NT2/D1 (cell line): ENCODE measurements at regions not wholly inside any gene's neighbourhood (a gene's known extent, or its start where the extent isn't known, plus 50 kb on each side); places are given as distances from the start of the nearest gene placed in this dataset.

Source experiments
- DNase-seq: peaks from one replicate; pipeline ENCODE4 v3.0.0-alpha.2; 2011; ENCODE audit warnings: low read depth, low spot score
- H3K27me3 ChIP-seq: 2 replicates; pipeline ENCODE4 v1.6.0; 2011; ENCODE audit warnings: mild to moderate bottlenecking; ENCODE audit not compliant: insufficient read length, insufficient read depth
- H3K36me3 ChIP-seq: 2 replicates; pipeline ENCODE4 v1.6.1; 2011; ENCODE audit warnings: mild to moderate bottlenecking, low read length, mixed read lengths; ENCODE audit not compliant: insufficient read depth, insufficient read length
- H3K4me1 ChIP-seq: 2 replicates; pipeline ENCODE4 v1.5.1; 2011; ENCODE audit not compliant: insufficient read depth, insufficient read length
- H3K4me3 ChIP-seq: 2 replicates; pipeline ENCODE4 v1.5.1; 2011; ENCODE audit warnings: low read depth; ENCODE audit not compliant: insufficient read length
- H3K9ac ChIP-seq: 2 replicates; pipeline ENCODE4 v1.6.0; 2011; ENCODE audit warnings: low read depth; ENCODE audit not compliant: insufficient read length
- H3K9me3 ChIP-seq: 2 replicates; pipeline ENCODE4 v1.5.1; 2011; ENCODE audit warnings: mild to moderate bottlenecking, low read length; ENCODE audit not compliant: insufficient read depth
- SUZ12 ChIP-seq: IDR thresholded peaks from 2 replicates; pipeline ENCODE4 v1.6.1; 2011; ENCODE audit not compliant: insufficient read length, insufficient read depth; ENCODE audit errors: extremely low read depth
- YY1 ChIP-seq: IDR thresholded peaks from 2 replicates; pipeline ENCODE4 v1.6.1; 2011; ENCODE audit not compliant: insufficient read length, insufficient read depth
- ZNF274 ChIP-seq: IDR thresholded peaks from 2 replicates; pipeline ENCODE4 v1.6.1; 2011; ENCODE audit warnings: mild to moderate bottlenecking, low read depth, low read length

GRCh38 chr3:154887869-154888268, 192.2 kb upstream of the MME start:
- H3K4me1 ChIP-seq, result no peaks in the 10 kb centered on the region
- H3K9me3 ChIP-seq, result peaks cover 4% of the 10 kb centered on the region; the same call in 1 of the 2 replicates
- no peak for TF ChIP-seq ZNF274
- no peak for TF ChIP-seq YY1
- TF ChIP-seq SUZ12, result no peak
- DNase-seq, result no peak
- no peaks in the 10 kb centered on the region for H3K27me3 ChIP-seq
- no peak overlapping the region for H3K9ac ChIP-seq
- H3K4me3 ChIP-seq, result no peak overlapping the region
- no peaks in the 10 kb centered on the region for H3K36me3 ChIP-seq

- TF ChIP-seq ZNF274 (no peak), YY1 (no peak), SUZ12 (no peak)
Measured at GRCh38 chr3:154886437-154886836, 193.7 kb upstream of the MME start.

GRCh38 chr3:154885418-154885817, 194.7 kb upstream of the MME start:
- Histone ChIP-seq H3K9me3 (peaks cover 4% of the 10 kb centered on the region; the same call in 1 of the 2 replicates), H3K4me3 (no peak overlapping the region), H3K9ac (no peak overlapping the region), H3K4me1 (no peaks in the 10 kb centered on the region), H3K36me3 (no peaks in the 10 kb centered on the region), H3K27me3 (no peaks in the 10 kb centered on the region)
- no peak for TF ChIP-seq YY1
- no peak for TF ChIP-seq ZNF274
- no peak for TF ChIP-seq SUZ12
- DNase-seq, result no peak

More at GRCh38 chr3:154886437-154886836, 193.7 kb upstream of the MME start:
- no peaks in the 10 kb centered on the region for H3K4me1 ChIP-seq
- no peaks in the 10 kb centered on the region for H3K36me3 ChIP-seq
- no peaks in the 10 kb centered on the region for H3K27me3 ChIP-seq
- peaks cover 4% of the 10 kb centered on the region; the same call in 1 of the 2 replicates for H3K9me3 ChIP-seq
- no peak for DNase-seq
- H3K4me3 ChIP-seq, result no peak overlapping the region
- H3K9ac ChIP-seq, result no peak overlapping the region

DNA sequence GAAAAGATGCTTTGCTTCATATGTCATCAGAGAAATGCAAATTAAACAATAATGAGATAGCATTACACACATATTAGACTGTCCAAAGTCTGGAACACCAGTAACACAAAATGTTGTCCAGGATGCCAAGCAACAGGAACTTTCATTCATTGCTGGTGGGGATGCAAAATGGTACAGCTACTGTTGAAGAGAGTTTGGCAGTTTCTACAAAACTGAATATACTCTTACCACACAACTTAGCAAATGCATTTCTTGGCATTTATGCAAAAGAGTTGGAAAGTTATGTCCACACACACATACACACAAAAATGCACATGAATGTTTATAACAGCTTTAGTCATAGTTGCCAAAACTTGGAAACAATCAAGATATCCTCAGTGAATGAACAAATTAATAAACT, 195.2 kb upstream of the MME start:
- TF ChIP-seq YY1, result no peak
- no peak for TF ChIP-seq SUZ12
- TF ChIP-seq ZNF274, result no peak
- Histone ChIP-seq H3K4me1 (no peaks in the 10 kb centered on the region), H3K9ac (no peak overlapping the region), H3K27me3 (no peaks in the 10 kb centered on the region), H3K36me3 (no peaks in the 10 kb centered on the region), H3K4me3 (no peak overlapping the region), H3K9me3 (peaks cover 4% of the 10 kb centered on the region; the same call in 1 of the 2 replicates)
- no peak for DNase-seq

DNA sequence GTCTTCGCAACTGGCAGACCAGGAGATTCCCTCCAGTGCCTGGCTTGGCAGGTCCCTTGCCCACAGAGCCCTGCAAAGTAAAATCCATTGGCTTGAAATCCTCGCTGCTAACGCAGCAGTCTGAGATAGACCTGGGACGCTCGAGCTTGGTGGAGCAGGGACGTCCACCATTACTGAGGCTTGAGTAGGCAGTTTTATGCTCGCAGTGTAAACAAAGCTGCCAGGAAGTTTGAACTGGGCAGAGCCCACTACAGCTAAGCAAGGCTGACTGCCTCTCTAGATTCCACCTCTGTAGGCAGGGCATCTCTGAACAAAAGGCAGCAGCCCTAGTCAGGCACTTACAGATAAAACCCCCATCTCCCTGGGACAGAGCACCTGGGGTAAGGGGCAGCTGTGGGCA, 205.0 kb upstream of the MME start:
- TF ChIP-seq SUZ12 (no peak), YY1 (no peak), ZNF274 (no peak)
- Histone ChIP-seq H3K4me1 (no peaks in the 10 kb centered on the region), H3K36me3 (no peaks in the 10 kb centered on the region), H3K9me3 (no peaks in the 10 kb centered on the region), H3K27me3 (no peaks in the 10 kb centered on the region), H3K4me3 (no peak overlapping the region), H3K9ac (no peak overlapping the region)
- DNase-seq, result no peak

GRCh38 chr3:154872696-154873095, 207.4 kb upstream of the MME start:
- Histone ChIP-seq H3K4me3 (no peak overlapping the region), H3K4me1 (no peaks in the 10 kb centered on the region), H3K9me3 (no peaks in the 10 kb centered on the region), H3K27me3 (no peaks in the 10 kb centered on the region), H3K36me3 (no peaks in the 10 kb centered on the region), H3K9ac (no peak overlapping the region)
- no peak for DNase-seq
- TF ChIP-seq ZNF274 (no peak), SUZ12 (no peak), YY1 (no peak)

DNA sequence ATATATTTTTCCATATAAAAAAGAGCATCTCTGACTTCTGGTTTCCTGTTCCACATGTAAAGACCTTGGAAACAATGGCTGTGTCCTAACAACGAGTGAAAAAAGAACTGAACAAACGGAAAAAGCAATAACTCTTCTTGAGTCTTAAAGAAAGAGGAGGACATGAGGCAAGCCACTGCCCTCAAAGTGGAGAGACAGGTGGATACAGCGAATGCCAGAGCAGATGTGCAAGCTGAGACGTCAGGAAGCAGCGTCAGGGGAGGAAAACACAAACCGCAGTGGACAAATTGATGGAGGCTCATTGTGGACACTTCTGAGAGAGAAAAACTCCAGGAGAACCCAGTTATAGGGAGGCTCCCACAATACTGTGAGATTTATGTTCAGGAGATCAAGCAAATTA, 208.0 kb upstream of the MME start:
- Histone ChIP-seq H3K36me3 (no peaks in the 10 kb centered on the region), H3K9me3 (no peaks in the 10 kb centered on the region), H3K4me3 (no peak overlapping the region), H3K27me3 (no peaks in the 10 kb centered on the region), H3K4me1 (no peaks in the 10 kb centered on the region), H3K9ac (no peak overlapping the region)
- DNase-seq, result no peak
- no peak for TF ChIP-seq ZNF274
- TF ChIP-seq YY1, result no peak
- no peak for TF ChIP-seq SUZ12

- Histone ChIP-seq H3K9ac (no peak overlapping the region), H3K4me3 (no peak overlapping the region), H3K27me3 (no peaks in the 10 kb centered on the region), H3K9me3 (no peaks in the 10 kb centered on the region), H3K36me3 (no peaks in the 10 kb centered on the region), H3K4me1 (no peaks in the 10 kb centered on the region)
- no peak for DNase-seq
- TF ChIP-seq YY1 (no peak), SUZ12 (no peak), ZNF274 (no peak)
Measured at GRCh38 chr3:154864947-154865346, 215.2 kb upstream of the MME start.
